ENCODE measurements at regions not wholly inside any gene's neighbourhood (a gene's known extent, or its start where the extent isn't known, plus 50 kb on each side); places are given as distances from the start of the nearest gene placed in this dataset.

- TF ChIP-seq POLR2A (IDR thresholded peaks at IDR 0.05): no peak
- no peak for TF ChIP-seq POLR2AphosphoS5 (IDR thresholded peaks at IDR 0.05)
- no peak for TF ChIP-seq CTCF (IDR thresholded peaks at IDR 0.05)
- no peak for DNase-seq (ENCODE audit: low spot score in 2 of 2)
- H3K27me3 ChIP-seq: no peaks in the 10 kb centered on the region
- intact Hi-C loops (cut with DNase I; ENCODE audit: low total_unique reads): no loop called here
- H3K9me3 ChIP-seq: no peaks in the 10 kb centered on the region
- no peak overlapping the region for H3K4me3 ChIP-seq
- H3K36me3 ChIP-seq: no peaks in the 10 kb centered on the region
- H3K27ac ChIP-seq: no peak overlapping the region
- no peaks in the 10 kb centered on the region for H3K4me1 ChIP-seq
These were observed 113.2 kb downstream of the PALM2AKAP2 start for GRCh38 chr9:109893241-109893640.

- H3K4me1 ChIP-seq: no peaks in the 10 kb centered on the region
- H3K27me3 ChIP-seq: no peaks in the 10 kb centered on the region
- H3K36me3 ChIP-seq: no peaks in the 10 kb centered on the region
- no peak for DNase-seq (ENCODE audit: low spot score in 2 of 2)
- H3K9me3 ChIP-seq: no peaks in the 10 kb centered on the region
- H3K4me3 ChIP-seq: no peak overlapping the region
- TF ChIP-seq POLR2AphosphoS5 (IDR thresholded peaks at IDR 0.05) (no peak), POLR2A (IDR thresholded peaks at IDR 0.05) (no peak), CTCF (IDR thresholded peaks at IDR 0.05) (no peak)
- no peak overlapping the region for H3K27ac ChIP-seq
- intact Hi-C loops (cut with DNase I; ENCODE audit: low total_unique reads): no loop called here
These were observed 114.5 kb downstream of the PALM2AKAP2 start for GRCh38 chr9:109894473-109894872.

- DNase-seq (ENCODE audit: low spot score in 2 of 2): no peak
- Histone ChIP-seq H3K4me3 (no peak overlapping the region), H3K36me3 (no peaks in the 10 kb centered on the region), H3K9me3 (no peaks in the 10 kb centered on the region), H3K27me3 (no peaks in the 10 kb centered on the region), H3K27ac (peak overlapping the region in 1 of 2 donors; percentile 19), H3K4me1 (no peaks in the 10 kb centered on the region)
- intact Hi-C loops (cut with DNase I; ENCODE audit: low total_unique reads): no loop called here
- TF ChIP-seq POLR2A (IDR thresholded peaks at IDR 0.05): no peak
- TF ChIP-seq CTCF (IDR thresholded peaks at IDR 0.05): no peak
- no peak for TF ChIP-seq POLR2AphosphoS5 (IDR thresholded peaks at IDR 0.05)
These were observed 115.1 kb downstream of the PALM2AKAP2 start for GRCh38 chr9:109894921-109895758.

- Histone ChIP-seq H3K27ac (no peak overlapping the region), H3K36me3 (no peaks in the 10 kb centered on the region), H3K9me3 (no peaks in the 10 kb centered on the region), H3K4me1 (no peaks in the 10 kb centered on the region), H3K4me3 (no peak overlapping the region), H3K27me3 (no peaks in the 10 kb centered on the region)
- TF ChIP-seq CTCF (IDR thresholded peaks at IDR 0.05): no peak
- TF ChIP-seq POLR2A (IDR thresholded peaks at IDR 0.05): no peak
- TF ChIP-seq POLR2AphosphoS5 (IDR thresholded peaks at IDR 0.05): no peak
- DNase-seq (ENCODE audit: low spot score in 2 of 2): no peak
- intact Hi-C loops (cut with DNase I; ENCODE audit: low total_unique reads): no loop called here
These were observed 121.2 kb downstream of the PALM2AKAP2 start for GRCh38 chr9:109901201-109901600.

GRCh38 chr9:109903515-109904138 lies 123.6 kb downstream of the PALM2AKAP2 start:
- Histone ChIP-seq H3K36me3 (no peaks in the 10 kb centered on the region), H3K9me3 (no peaks in the 10 kb centered on the region), H3K4me3 (no peak overlapping the region), H3K27me3 (no peaks in the 10 kb centered on the region), H3K4me1 (no peaks in the 10 kb centered on the region), H3K27ac (no peak overlapping the region)
- peak in 1 of 2 donors; percentile 49 for DNase-seq (ENCODE audit: low spot score in 2 of 2)
- no peak for TF ChIP-seq POLR2A (IDR thresholded peaks at IDR 0.05)
- TF ChIP-seq POLR2AphosphoS5 (IDR thresholded peaks at IDR 0.05): no peak
- peak; percentile 60 to 85 (median 82) for TF ChIP-seq CTCF (IDR thresholded peaks at IDR 0.05)
- intact Hi-C loops (cut with DNase I; ENCODE audit: low total_unique reads): no loop called here
